CD8-positive, alpha-beta memory T cell (primary cell): ENCODE measurements at regions not wholly inside any gene's neighbourhood (a gene's known extent, or its start where the extent isn't known, plus 50 kb on each side); places are given as distances from the start of the nearest gene placed in this dataset.

ENCODE experiments used
- CTCF ChIA-PET: fragments of 350-600 bp; sonication (Branson Sonifier 250); formaldehyde crosslinking; loops from one replicate; lab custom pipeline; 2021; ENCODE audit warnings: antibody characterized with exemption; lab: Charles Lee
- POLR2A ChIA-PET: fragments of 350-600 bp; sonication (Branson Sonifier 250); formaldehyde crosslinking; loops from one replicate; lab custom pipeline; 2021; ENCODE audit warnings: antibody characterized with exemption; lab: Charles Lee
- DNase-seq, 5 donors: peaks; one replicate each; pipeline versions ENCODE4 v3.0.0 to v3.0.0-alpha.2; 2020 to 2022; ENCODE audit warnings: mixed read lengths in 1 of 5
- H3K27ac ChIP-seq: one replicate; pipeline ENCODE4 v1.7.0; 2013; ENCODE audit warnings: low read depth, mild to moderate bottlenecking, low read length, moderate library complexity
- H3K27me3 ChIP-seq: 2 replicates; pipeline ENCODE4 v1.7.0; 2013; ENCODE audit warnings: low read length, mild to moderate bottlenecking; ENCODE audit not compliant: insufficient read depth, poor library complexity, severe bottlenecking
- H3K36me3 ChIP-seq: 2 replicates; pipeline ENCODE4 v1.7.0; 2013; ENCODE audit warnings: mild to moderate bottlenecking, low read length, moderate library complexity; ENCODE audit not compliant: insufficient read depth
- H3K4me1 ChIP-seq: 2 replicates; pipeline ENCODE4 v1.7.0; 2013; ENCODE audit warnings: mild to moderate bottlenecking, low read length, moderate library complexity; ENCODE audit not compliant: insufficient read depth
- H3K4me3 ChIP-seq: 2 replicates; pipeline ENCODE4 v1.7.0; 2013; ENCODE audit warnings: mild to moderate bottlenecking, low read length
- H3K9me3 ChIP-seq: 2 replicates; pipeline ENCODE4 v1.7.0; 2013; ENCODE audit warnings: mild to moderate bottlenecking, low read length
- H3K27ac Mint-ChIP-seq, 8 donors: one replicate each; pipeline ENCODE4 v1.8.0; 2020 to 2021; ENCODE audit warnings: mixed read lengths in 8 of 8, mild to moderate bottlenecking in 6 of 8, inconsistent platforms in 3 of 8, moderate library complexity in 3 of 8
- H3K27me3 Mint-ChIP-seq, 2 donors: one replicate each; pipeline ENCODE4 v1.8.0; 2020 to 2021; ENCODE audit warnings: mixed read lengths in 2 of 2, mild to moderate bottlenecking in 1 of 2, moderate library complexity in 1 of 2
- H3K36me3 Mint-ChIP-seq, 3 donors: one replicate each; pipeline ENCODE4 v1.8.0; 2020 to 2021; ENCODE audit warnings: mixed read lengths in 3 of 3, inconsistent platforms in 1 of 3, mild to moderate bottlenecking in 1 of 3
- H3K4me1 Mint-ChIP-seq, 3 donors: one replicate each; pipeline ENCODE4 v1.8.0; 2020 to 2021; ENCODE audit warnings: mixed read lengths in 3 of 3, inconsistent platforms in 1 of 3, mild to moderate bottlenecking in 1 of 3
- H3K4me3 Mint-ChIP-seq, 7 donors: one replicate each; pipeline ENCODE4 v1.8.0; 2020 to 2021; ENCODE audit warnings: mixed read lengths in 7 of 7, mild to moderate bottlenecking in 6 of 7, moderate library complexity in 4 of 7, inconsistent platforms in 2 of 7
- H3K9me3 Mint-ChIP-seq, 5 donors: one replicate each; pipeline ENCODE4 v1.8.0; 2020 to 2022; ENCODE audit warnings: mixed read lengths in 5 of 5, mild to moderate bottlenecking in 3 of 5, moderate library complexity in 2 of 5, inconsistent platforms in 1 of 5

DNA sequence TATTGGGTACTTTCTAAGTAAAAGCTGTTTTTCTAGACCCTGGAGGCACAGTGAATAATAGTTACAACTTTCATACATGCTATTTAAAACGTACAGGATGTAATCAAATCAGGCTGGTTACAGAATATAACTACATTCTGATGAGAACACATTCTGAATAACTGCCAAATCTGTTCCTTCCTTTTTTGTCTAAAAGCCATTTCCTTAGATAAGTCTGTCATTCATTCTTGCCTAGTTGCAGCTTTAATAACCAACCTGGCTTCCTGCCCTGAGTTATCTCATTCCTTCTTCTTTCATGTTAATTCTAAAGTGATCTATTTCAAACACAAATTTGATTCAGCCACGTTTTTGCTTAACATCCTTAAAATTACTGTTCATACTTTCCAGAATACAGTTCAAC, 189.7 kb upstream of the ITM2A start:
- Mint-ChIP-seq H3K4me1 (no peaks in the 10 kb centered on the region), H3K9me3 (peaks cover 0 to 5% (median 0%) of the 10 kb centered on the region in 5 donors), H3K4me3 (no peak overlapping the region), H3K27me3 (peaks cover 2 to 8% of the 10 kb centered on the region in 2 donors), H3K36me3 (no peaks in the 10 kb centered on the region), H3K27ac (no peak overlapping the region)
- CTCF ChIA-PET, result no interaction called here
- H3K9me3 ChIP-seq, result no peaks in the 10 kb centered on the region
- no peaks in the 10 kb centered on the region for H3K4me1 ChIP-seq
- H3K27me3 ChIP-seq, result no peaks in the 10 kb centered on the region
- no peak for DNase-seq
- POLR2A ChIA-PET, result no interaction called here
- no peaks in the 10 kb centered on the region for H3K36me3 ChIP-seq
- no peak overlapping the region for H3K4me3 ChIP-seq
- no peak overlapping the region for H3K27ac ChIP-seq

DNA sequence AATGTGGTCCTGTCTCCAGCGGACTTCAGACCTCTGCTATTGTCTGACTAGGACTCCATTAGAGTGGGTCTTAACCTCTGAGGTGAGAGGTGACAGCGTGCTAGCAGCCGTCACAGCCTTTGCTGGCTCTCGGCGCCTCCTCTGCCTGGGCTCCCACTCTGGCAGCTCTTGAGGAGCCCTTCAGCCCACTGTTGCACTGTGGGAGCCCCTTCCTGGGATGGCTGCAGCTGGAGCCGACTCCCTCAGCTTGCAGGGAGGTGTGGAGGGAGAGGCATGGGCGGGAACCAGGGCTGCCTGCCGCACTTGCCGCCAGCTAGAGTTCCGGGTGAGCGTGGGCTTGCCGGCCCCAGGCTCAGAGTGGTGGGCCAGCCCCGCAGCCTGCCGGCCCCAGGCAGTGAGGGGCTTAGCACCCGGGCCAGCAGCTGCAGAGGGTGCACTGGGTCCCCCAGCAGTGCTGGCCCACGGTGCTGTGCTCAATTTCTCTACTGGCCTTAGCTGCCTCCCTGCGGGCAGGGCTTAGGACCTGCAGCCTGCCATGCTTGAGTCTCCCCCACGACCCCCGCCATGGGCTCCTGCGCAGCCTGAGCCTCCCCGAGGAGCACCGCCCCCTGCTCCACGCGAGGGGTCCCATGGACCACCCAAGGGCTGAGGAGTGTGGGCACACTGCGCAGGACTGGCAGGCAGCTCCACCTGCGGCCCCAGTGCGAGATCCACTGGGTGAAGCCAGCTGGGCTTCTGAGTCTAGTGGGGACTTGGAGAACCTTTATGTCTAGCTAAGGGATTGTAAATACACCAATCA, 163.4 kb upstream of the ITM2A start:
- no peak overlapping the region for H3K4me3 Mint-ChIP-seq
- H3K4me1 ChIP-seq, result no peaks in the 10 kb centered on the region

DNA sequence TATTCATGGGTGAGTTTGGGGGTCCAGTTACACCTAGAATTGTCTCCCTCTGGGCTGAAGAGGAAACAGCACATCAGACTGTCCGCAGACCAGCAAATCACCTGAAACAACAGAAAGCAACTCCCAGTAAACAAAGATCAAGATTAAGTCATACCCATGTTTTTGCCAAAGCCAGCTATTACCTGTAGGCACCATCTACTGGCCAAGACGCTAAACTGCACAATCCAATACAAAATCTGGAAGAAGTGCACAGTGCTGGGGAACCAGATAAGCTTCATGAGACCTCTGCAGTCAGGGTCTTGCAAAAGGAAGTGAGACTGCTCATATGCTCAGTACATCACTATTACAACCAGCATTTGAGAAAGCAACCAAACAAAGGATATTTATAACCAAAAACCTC, 157.5 kb upstream of the ITM2A start:
- H3K27ac ChIP-seq, result no peak overlapping the region
- no peak overlapping the region for H3K27ac Mint-ChIP-seq
- no peaks in the 10 kb centered on the region for H3K36me3 Mint-ChIP-seq
- H3K9me3 Mint-ChIP-seq, result peaks cover 6 to 20% (median 13%) of the 10 kb centered on the region in 5 donors
- H3K4me1 ChIP-seq, result no peaks in the 10 kb centered on the region
- no peak for DNase-seq
- no peaks in the 10 kb centered on the region for H3K27me3 ChIP-seq
- no peaks in the 10 kb centered on the region for H3K27me3 Mint-ChIP-seq
- POLR2A ChIA-PET, result no interaction called here
- no peaks in the 10 kb centered on the region for H3K9me3 ChIP-seq
- H3K4me3 Mint-ChIP-seq, result no peak overlapping the region
- no peaks in the 10 kb centered on the region for H3K36me3 ChIP-seq
- CTCF ChIA-PET, result no interaction called here
- no peaks in the 10 kb centered on the region for H3K4me1 Mint-ChIP-seq
- H3K4me3 ChIP-seq, result no peak overlapping the region

More for the DNA sequence above, 163.4 kb upstream of the ITM2A start:
- Histone ChIP-seq H3K27ac (no peak overlapping the region), H3K9me3 (no peaks in the 10 kb centered on the region), H3K27me3 (no peaks in the 10 kb centered on the region), H3K36me3 (no peaks in the 10 kb centered on the region), H3K4me3 (no peak overlapping the region)
- POLR2A ChIA-PET, result no interaction called here
- H3K27ac Mint-ChIP-seq, result no peak overlapping the region
- no peaks in the 10 kb centered on the region for H3K36me3 Mint-ChIP-seq
- no peaks in the 10 kb centered on the region for H3K4me1 Mint-ChIP-seq
- H3K9me3 Mint-ChIP-seq, result peaks cover 1 to 8% (median 2%) of the 10 kb centered on the region in 5 donors
- DNase-seq, result no peak
- CTCF ChIA-PET, result no interaction called here
- peaks cover 2 to 5% of the 10 kb centered on the region in 2 donors for H3K27me3 Mint-ChIP-seq

DNA sequence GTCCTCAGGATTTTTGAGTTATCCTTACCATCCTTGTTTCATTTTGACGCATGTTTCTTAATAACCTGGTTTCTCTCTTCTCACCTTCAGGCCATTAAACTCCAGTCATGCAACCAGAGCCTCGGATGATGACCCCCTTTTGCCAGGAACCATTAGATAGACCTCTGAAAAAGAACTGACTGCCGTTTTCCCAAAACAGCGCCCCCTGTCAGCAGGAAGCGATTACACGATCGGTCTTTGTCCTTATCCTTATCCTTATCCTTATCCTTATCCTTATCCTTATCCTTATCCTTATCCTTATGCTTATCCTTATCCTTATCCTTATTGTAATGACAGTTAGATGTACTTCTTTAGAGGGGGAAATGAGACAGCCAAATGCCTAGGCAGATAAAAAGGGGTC, 148.4 kb upstream of the ITM2A start:
- H3K4me1 ChIP-seq, result no peaks in the 10 kb centered on the region
- POLR2A ChIA-PET, result no interaction called here

DNA sequence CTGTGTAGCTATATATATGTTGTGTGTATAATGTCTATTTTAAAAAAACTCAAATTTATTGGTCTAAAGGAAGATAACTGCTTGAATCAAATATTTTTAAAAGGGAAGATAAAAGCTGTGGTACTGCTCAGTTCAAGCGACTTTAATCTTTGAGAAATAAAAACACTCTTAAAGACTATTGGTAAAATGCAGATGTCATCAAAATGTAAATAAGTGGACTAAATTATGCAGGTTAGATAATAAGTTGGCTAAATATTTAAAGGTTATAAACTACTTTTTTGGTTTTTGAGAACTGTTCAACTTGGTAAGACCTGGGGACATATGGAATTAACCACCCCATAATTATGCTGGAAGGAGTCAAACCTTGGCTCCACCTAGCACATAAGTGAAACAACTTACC, 144.7 kb upstream of the ITM2A start:
- peaks cover 0 to 4% (median 0%) of the 10 kb centered on the region in 5 donors for H3K9me3 Mint-ChIP-seq
- H3K27ac ChIP-seq, result no peak overlapping the region
- no peak overlapping the region for H3K27ac Mint-ChIP-seq
- no peaks in the 10 kb centered on the region for H3K36me3 Mint-ChIP-seq
- CTCF ChIA-PET, result no interaction called here
- H3K36me3 ChIP-seq, result no peaks in the 10 kb centered on the region
- H3K27me3 Mint-ChIP-seq, result peaks cover 0 to 7% of the 10 kb centered on the region in 2 donors
- no peaks in the 10 kb centered on the region for H3K27me3 ChIP-seq
- no peak overlapping the region for H3K4me3 Mint-ChIP-seq
- no peaks in the 10 kb centered on the region for H3K4me1 Mint-ChIP-seq
- POLR2A ChIA-PET, result no interaction called here
- H3K9me3 ChIP-seq, result no peaks in the 10 kb centered on the region
- H3K4me3 ChIP-seq, result no peak overlapping the region
- no peaks in the 10 kb centered on the region for H3K4me1 ChIP-seq
- no peak for DNase-seq

More for the DNA sequence above, 148.4 kb upstream of the ITM2A start:
- no peaks in the 10 kb centered on the region for H3K36me3 Mint-ChIP-seq
- peaks cover 0 to 2% (median 0%) of the 10 kb centered on the region in 5 donors for H3K9me3 Mint-ChIP-seq
- H3K4me3 Mint-ChIP-seq, result no peak overlapping the region
- no peak overlapping the region for H3K27ac Mint-ChIP-seq
- Histone ChIP-seq H3K27me3 (no peaks in the 10 kb centered on the region), H3K36me3 (no peaks in the 10 kb centered on the region), H3K9me3 (no peaks in the 10 kb centered on the region), H3K27ac (no peak overlapping the region), H3K4me3 (no peak overlapping the region)
- no peak for DNase-seq
- CTCF ChIA-PET, result no interaction called here
- peaks cover 0 to 7% of the 10 kb centered on the region in 2 donors for H3K27me3 Mint-ChIP-seq
- H3K4me1 Mint-ChIP-seq, result no peaks in the 10 kb centered on the region

DNA sequence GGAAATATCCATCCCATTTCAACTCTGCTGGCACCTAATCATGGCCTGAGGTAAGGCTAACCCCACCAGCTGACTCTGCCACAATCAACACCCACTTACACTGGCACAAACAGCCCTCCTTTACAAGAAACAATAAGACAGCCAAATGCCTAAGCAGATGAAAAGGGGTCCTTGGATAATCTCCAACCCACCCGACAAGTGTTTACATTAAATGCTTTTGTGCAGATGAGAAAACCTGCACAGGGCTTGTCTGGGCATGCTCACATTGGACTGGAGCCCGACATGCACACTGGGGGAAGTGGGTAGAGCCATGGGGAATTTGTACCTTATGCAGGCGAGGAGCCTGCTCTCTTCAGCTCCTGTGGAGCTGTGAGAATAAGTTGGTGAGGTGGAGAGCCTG, 138.9 kb upstream of the ITM2A start:
- no peak overlapping the region for H3K4me3 ChIP-seq
- no peaks in the 10 kb centered on the region for H3K4me1 ChIP-seq
- no peak overlapping the region for H3K27ac ChIP-seq
- peaks cover 0 to 5% of the 10 kb centered on the region in 2 donors for H3K27me3 Mint-ChIP-seq
- no peak overlapping the region for H3K27ac Mint-ChIP-seq
- DNase-seq, result no peak
- no peaks in the 10 kb centered on the region for H3K27me3 ChIP-seq
- POLR2A ChIA-PET, result no interaction called here
- peaks cover 0 to 6% (median 2%) of the 10 kb centered on the region in 5 donors for H3K9me3 Mint-ChIP-seq
- H3K36me3 ChIP-seq, result no peaks in the 10 kb centered on the region
- no peaks in the 10 kb centered on the region for H3K36me3 Mint-ChIP-seq
- no peaks in the 10 kb centered on the region for H3K9me3 ChIP-seq
- CTCF ChIA-PET, result no interaction called here
- H3K4me1 Mint-ChIP-seq, result no peaks in the 10 kb centered on the region
- H3K4me3 Mint-ChIP-seq, result no peak overlapping the region

DNA sequence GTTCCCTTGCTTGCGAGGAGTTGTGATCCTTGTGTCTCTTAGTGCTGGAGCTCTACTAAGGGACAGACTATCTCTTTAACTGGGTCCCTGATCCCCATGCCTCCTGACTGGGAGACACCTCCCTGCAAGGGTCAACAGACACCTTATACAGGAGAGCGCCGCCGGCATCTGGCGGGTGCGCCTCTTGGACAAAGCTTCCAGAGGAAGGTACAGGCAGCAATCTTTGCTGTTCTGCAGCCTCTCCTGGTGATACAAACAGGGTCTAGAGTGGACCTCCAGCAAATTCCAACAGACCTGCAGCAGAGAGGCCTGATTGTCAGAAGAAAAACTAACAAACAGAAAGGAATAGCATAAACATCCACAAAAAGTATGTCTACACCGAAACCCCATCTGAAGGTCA, 115.6 kb upstream of the ITM2A start:
- DNase-seq, result no peak
- POLR2A ChIA-PET, result no interaction called here
- H3K27ac Mint-ChIP-seq, result no peak overlapping the region
- Histone ChIP-seq H3K9me3 (no peaks in the 10 kb centered on the region), H3K36me3 (no peaks in the 10 kb centered on the region), H3K27me3 (no peaks in the 10 kb centered on the region), H3K4me1 (no peaks in the 10 kb centered on the region), H3K27ac (no peak overlapping the region), H3K4me3 (no peak overlapping the region)
- peaks cover 32 to 43% of the 10 kb centered on the region in 2 donors for H3K27me3 Mint-ChIP-seq
- H3K4me1 Mint-ChIP-seq, result no peaks in the 10 kb centered on the region
- no peaks in the 10 kb centered on the region for H3K36me3 Mint-ChIP-seq
- CTCF ChIA-PET, result no interaction called here
- peaks cover 0 to 15% (median 5%) of the 10 kb centered on the region in 5 donors for H3K9me3 Mint-ChIP-seq
- H3K4me3 Mint-ChIP-seq, result no peak overlapping the region

DNA sequence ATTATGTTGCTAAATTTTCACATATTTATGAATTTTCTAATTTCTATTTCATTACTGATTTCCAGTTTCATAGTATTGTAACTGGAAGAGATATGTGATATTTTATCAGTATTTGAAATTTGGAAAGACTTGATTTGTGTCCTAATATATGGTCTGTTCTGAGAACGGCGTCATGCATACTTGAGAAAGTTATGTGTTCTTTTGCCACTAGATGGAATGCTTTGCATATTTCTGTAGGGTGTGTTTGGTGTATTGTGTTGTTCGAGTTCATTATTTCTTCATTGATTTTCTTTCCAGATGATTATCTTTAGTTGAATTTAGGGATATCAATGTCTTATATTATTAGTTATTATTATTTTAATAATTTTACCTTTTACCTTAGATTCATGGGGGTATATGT, 110.6 kb upstream of the ITM2A start:
- Histone ChIP-seq H3K9me3 (no peaks in the 10 kb centered on the region), H3K4me1 (no peaks in the 10 kb centered on the region), H3K4me3 (no peak overlapping the region), H3K36me3 (no peaks in the 10 kb centered on the region), H3K27me3 (no peaks in the 10 kb centered on the region), H3K27ac (no peak overlapping the region)
- Mint-ChIP-seq H3K4me3 (no peak overlapping the region), H3K27me3 (peaks cover 11 to 15% of the 10 kb centered on the region in 2 donors), H3K27ac (no peak overlapping the region), H3K4me1 (no peaks in the 10 kb centered on the region), H3K9me3 (no peaks in the 10 kb centered on the region), H3K36me3 (no peaks in the 10 kb centered on the region)
- ChIA-PET CTCF (no interaction called here), POLR2A (no interaction called here)
- DNase-seq, result no peak
